ENCODE measurements at regions not wholly inside any gene's neighbourhood (a gene's known extent, or its start where the extent isn't known, plus 50 kb on each side); places are given as distances from the start of the nearest gene placed in this dataset.
A peak's percentile ranks its signal among the peaks of the same experiment; 100 is the strongest.

DNA sequence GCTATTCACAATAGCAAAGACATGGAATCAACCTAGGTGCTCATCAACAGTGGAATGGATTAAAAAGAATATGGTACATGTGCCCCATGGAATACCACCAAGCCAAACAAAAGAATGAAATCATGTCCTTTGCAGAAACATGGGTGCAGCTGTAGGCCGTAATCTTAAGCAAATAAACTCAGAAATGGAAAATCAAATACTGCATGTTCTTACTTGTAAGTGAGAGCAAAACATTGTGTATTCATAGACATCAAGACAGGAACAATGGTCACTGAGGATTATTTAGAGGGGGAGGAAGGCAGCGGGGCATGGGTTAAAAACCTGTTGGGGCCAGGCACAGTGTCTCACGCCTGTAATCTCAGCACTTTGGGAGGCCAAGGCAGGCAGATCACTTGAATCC is 304.7 kb upstream of the ROBO2 start:
- TF ChIP-seq ZFX (IDR thresholded peaks at IDR 0.05; ENCODE audit: borderline replicate concordance): no peak
- TF ChIP-seq, protein P1, sequence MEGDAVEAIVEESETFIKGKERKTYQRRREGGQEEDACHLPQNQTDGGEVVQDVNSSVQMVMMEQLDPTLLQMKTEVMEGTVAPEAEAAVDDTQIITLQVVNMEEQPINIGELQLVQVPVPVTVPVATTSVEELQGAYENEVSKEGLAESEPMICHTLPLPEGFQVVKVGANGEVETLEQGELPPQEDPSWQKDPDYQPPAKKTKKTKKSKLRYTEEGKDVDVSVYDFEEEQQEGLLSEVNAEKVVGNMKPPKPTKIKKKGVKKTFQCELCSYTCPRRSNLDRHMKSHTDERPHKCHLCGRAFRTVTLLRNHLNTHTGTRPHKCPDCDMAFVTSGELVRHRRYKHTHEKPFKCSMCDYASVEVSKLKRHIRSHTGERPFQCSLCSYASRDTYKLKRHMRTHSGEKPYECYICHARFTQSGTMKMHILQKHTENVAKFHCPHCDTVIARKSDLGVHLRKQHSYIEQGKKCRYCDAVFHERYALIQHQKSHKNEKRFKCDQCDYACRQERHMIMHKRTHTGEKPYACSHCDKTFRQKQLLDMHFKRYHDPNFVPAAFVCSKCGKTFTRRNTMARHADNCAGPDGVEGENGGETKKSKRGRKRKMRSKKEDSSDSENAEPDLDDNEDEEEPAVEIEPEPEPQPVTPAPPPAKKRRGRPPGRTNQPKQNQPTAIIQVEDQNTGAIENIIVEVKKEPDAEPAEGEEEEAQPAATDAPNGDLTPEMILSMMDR (IDR thresholded peaks at IDR 0.05): no peak
- H3K27ac ChIP-seq: no peak overlapping the region

DNA sequence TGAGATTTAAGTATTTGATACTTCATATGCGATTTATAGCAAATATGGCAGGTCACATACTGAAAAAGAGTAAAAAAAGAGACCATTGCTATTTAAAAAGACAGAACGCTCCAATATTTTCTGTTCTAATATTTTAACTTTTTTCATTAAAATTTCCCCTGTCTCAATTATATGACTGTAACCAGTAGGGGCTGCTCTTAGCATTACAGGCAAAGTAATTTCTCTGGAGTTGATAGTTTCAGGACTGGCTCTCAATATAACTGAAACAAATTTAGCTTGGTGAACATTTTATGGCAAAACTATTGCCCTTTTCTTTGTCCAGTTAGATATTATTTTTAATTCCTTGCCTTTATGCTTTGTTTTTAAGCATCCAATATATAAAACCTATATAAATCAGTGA is 286.3 kb upstream of the ROBO2 start:
- TF ChIP-seq, protein P1 (IDR thresholded peaks at IDR 0.05): peak; percentile 73
- TF ChIP-seq ZFX (IDR thresholded peaks at IDR 0.05; ENCODE audit: borderline replicate concordance): no peak
- H3K27ac ChIP-seq: no peak overlapping the region

DNA sequence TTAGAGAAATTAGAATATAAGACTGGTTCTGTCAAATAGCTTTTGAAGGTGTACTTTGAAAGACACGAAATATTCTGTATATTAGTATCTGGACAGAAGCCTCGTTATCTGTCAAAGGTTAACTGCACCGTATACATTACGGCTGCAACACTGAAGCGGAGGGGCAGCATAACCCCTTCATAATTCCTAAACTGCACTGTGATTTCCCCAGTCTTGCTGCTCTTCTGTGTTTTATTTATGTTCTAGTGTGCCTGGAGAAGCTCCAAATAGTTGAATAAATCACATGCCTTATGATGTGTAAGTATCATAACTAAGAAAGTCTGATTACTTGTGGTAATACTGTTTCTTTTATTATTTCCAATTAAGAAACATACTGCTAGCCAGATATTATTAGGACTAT is 285.7 kb upstream of the ROBO2 start:
- H3K27ac ChIP-seq: no peak overlapping the region
- TF ChIP-seq, protein P1 (IDR thresholded peaks at IDR 0.05): no peak
- TF ChIP-seq ZFX (IDR thresholded peaks at IDR 0.05; ENCODE audit: borderline replicate concordance): no peak

DNA sequence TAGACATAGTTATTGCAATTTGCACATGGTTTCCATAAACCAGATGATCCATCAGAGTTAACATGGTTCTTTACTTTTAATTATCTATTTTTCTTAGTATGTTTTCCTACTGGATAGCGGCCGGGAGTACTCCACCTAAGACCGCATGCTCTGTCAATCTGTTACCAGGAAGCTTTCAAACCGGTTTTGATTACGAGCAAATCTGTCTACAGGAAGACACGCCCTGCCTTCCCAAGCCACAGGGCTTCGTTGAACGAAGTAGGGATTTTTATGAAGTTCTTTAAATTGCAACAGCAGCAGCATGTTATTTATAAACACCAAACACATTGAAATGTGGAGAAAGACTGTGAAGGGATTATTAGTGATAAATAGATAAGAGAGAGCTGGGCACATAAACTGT is 283.3 kb upstream of the ROBO2 start:
- TF ChIP-seq ZFX (IDR thresholded peaks at IDR 0.05; ENCODE audit: borderline replicate concordance): no peak

DNA sequence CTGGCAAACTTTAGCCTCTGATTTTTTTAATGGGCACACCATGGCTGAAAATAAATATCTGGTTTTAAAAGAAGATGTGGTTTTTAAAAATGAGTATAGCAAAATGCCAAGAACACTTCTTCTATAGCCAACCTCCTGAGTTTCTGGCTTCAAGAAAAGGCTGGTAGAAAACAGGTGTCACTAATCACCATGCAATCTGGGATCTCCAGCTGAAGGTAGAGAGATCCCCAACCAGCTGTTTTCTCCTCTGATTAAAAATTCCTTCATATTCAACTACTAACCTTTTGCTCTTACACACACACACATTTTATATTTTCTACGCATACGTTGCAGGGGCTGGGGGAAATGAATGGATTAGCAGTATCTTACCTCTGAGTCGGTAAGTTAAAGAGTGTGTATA is 279.6 kb upstream of the ROBO2 start:
- TF ChIP-seq, protein P1 (IDR thresholded peaks at IDR 0.05): no peak
- TF ChIP-seq ZFX (IDR thresholded peaks at IDR 0.05; ENCODE audit: borderline replicate concordance): no peak
- no peak overlapping the region for H3K27ac ChIP-seq

More for the DNA sequence above, 283.3 kb upstream of the ROBO2 start:
- H3K27ac ChIP-seq: peak overlapping the region; percentile 29

DNA sequence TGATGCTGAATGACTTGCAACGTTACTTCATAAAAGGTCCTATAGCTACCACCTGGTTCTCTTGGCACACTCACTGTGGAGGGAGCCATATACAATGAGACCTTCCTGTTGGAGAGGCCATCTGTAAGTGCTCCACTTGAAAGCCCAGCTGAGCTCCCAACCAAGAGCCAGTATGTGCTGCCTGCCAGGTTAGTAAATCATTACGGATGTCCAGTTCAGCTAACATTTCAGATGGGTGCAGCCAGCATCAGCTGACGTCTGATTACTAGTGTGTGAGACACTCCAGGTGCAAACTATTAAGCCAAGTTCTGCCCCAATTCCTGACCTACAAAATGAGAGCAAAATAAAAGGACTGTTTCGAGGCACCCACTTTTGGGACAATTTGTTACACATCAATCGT is 274.4 kb upstream of the ROBO2 start:
- TF ChIP-seq, protein P1 (IDR thresholded peaks at IDR 0.05): no peak
- TF ChIP-seq ZFX (IDR thresholded peaks at IDR 0.05; ENCODE audit: borderline replicate concordance): no peak
- H3K27ac ChIP-seq: no peak overlapping the region

DNA sequence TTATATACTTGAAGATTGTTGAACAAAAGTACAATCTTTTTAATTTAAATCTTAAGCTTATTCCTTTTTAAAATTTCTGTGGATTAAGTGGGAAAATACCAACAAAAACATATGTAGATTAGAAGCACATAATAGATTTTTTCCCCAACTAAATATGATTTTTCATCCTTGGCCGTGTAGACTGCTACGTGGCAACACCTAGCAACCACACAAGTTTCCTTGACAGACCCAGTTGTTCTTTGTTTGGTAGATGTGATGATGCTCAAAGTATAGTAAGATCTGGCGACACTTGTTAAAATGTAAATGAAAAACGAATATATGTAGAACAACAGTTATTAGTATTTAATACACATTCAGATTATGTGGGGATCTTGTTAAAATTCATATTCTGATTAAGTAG is 271.0 kb upstream of the ROBO2 start:
- no peak for TF ChIP-seq ZFX (IDR thresholded peaks at IDR 0.05; ENCODE audit: borderline replicate concordance)
- TF ChIP-seq, protein P1 (IDR thresholded peaks at IDR 0.05): no peak
- H3K27ac ChIP-seq: no peak overlapping the region

DNA sequence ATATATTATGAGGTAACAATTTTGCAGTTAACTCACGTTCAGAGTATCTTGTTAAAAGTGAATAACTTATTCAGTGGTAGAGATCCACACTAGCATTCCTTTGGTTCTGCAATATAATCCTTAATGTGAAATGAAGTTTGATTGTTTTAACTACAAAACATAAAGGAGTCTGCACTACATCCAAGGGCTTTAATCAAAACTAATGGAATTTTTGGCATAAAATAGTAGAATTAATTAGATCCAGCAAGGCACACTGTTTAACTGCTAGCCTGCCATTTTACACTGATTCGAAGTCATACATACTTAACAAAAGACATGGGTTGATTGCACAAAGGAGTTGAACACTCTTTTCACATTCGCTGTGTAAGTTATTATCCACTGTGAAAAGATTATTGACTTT is 263.0 kb upstream of the ROBO2 start:
- H3K27ac ChIP-seq: no peak overlapping the region
- TF ChIP-seq ZFX (IDR thresholded peaks at IDR 0.05; ENCODE audit: borderline replicate concordance): no peak
- TF ChIP-seq, protein P1 (IDR thresholded peaks at IDR 0.05): no peak
